CD4-positive, alpha-beta T cell treated with Interleukin-17A for 4 hours (primary cell): ENCODE measurements at regions not wholly inside any gene's neighbourhood (a gene's known extent, or its start where the extent isn't known, plus 50 kb on each side); places are given as distances from the start of the nearest gene placed in this dataset.
"Not testable (repeated sequence)": the region's sequence is repeated elsewhere in the genome, so short reads cannot be mapped to it uniquely, and the experiment has no call there.

Source experiments
- DNase-seq: peaks from one replicate; pipeline ENCODE4 v3.0.0-alpha.2; 2020; ENCODE audit warnings: mixed read lengths

- DNase-seq, result no peak
Measured at GRCh38 chr18:43751203-43751602, 473.9 kb upstream of the SYT4 start.

DNA sequence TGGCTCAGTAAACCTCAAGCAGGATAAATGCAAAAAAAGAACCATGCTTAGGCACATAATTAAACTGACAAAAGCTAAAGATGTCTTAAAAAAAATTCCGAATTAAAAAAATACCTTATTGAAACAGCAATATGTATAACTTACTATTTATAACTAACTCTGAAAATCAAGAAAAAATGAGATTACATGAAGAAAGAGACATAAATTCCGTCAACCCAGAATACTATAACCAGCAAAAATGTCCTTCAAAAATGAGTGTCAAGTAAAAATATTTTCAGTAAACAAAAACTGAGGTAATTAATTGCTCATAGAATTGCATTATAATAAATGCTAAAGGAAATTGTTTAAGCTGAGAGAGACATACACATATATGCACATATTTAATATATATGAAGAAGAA lies 474.5 kb upstream of the SYT4 start:
- no peak for DNase-seq

GRCh38 chr18:43757273-43757672 lies 480.0 kb upstream of the SYT4 start:
- DNase-seq, result no peak

DNA sequence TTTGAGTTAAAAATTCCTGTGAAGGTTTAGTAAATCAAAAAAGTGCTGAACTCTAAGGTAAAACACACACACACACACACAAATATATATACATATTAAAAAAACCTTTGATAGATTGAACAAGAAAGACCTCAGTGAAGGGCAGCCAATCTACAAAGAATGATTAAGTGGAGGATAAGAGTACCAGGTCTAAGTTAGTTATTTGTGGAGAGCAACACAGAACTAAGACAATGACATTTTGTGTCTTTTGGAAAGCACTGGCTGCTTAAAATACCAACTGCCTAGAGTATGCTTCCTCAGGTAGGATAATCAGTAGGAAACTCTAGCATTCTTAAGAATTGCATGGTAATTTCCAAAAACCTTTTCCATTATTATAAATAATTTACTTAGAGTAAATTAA lies 481.4 kb upstream of the SYT4 start:
- no peak for DNase-seq

DNA sequence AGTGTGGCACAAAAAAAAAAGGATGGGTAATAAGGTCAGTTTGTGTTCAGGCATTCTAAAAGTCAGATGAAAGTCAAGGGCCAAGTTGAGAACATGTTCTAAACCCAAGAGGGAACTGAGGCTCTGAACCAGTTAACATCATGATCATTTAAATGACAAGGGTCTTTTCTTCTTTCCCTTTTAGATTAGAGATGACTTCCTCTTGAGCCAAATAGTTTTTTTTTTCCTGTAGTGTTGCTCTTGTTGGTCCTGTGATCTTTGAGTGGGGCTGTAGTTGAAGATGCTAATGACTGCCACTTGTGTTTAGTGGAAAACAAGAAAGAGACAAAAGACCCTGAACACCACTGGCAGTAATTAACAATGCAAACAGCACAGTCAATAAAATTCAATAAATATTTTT lies 482.7 kb upstream of the SYT4 start:
- no peak for DNase-seq

DNA sequence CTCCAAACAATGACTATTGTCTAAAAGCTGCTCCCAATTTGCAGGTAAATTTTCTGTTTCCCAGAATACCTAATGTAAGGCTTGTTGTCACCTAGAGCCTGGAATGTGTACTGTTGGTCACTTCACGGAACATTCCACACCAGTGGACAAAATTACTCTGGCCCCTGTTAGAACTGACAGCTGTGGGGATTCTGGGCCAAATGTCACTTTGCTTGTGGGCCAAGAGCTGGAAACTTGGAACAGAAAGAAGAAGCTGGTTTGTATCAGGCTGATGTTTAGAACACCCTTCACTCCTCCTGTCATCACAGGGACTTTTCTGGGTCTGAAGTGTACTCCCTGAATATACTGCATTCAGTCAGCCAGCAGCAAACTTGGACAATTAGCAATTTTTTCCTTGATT lies 495.6 kb upstream of the SYT4 start:
- DNase-seq, result no peak

GRCh38 chr18:43774497-43774896 lies 497.2 kb upstream of the SYT4 start:
- DNase-seq, result no peak

GRCh38 chr18:43775591-43775990 lies 498.3 kb upstream of the SYT4 start:
- no peak for DNase-seq

GRCh38 chr18:43776997-43777396 lies 499.7 kb upstream of the SYT4 start:
- no peak for DNase-seq

GRCh38 chr18:43777636-43778304 lies 500.5 kb upstream of the SYT4 start:
- no peak for DNase-seq

- DNase-seq, result no peak
Measured at GRCh38 chr18:43780782-43781340, 503.6 kb upstream of the SYT4 start.

- no peak for DNase-seq
Measured at GRCh38 chr18:43785158-43785557, 507.9 kb upstream of the SYT4 start.

- DNase-seq, result no peak
Measured at GRCh38 chr18:43786893-43787292, 509.6 kb upstream of the SYT4 start.

GRCh38 chr18:43787721-43788120 lies 510.4 kb upstream of the SYT4 start:
- not testable (repeated sequence) for DNase-seq

DNA sequence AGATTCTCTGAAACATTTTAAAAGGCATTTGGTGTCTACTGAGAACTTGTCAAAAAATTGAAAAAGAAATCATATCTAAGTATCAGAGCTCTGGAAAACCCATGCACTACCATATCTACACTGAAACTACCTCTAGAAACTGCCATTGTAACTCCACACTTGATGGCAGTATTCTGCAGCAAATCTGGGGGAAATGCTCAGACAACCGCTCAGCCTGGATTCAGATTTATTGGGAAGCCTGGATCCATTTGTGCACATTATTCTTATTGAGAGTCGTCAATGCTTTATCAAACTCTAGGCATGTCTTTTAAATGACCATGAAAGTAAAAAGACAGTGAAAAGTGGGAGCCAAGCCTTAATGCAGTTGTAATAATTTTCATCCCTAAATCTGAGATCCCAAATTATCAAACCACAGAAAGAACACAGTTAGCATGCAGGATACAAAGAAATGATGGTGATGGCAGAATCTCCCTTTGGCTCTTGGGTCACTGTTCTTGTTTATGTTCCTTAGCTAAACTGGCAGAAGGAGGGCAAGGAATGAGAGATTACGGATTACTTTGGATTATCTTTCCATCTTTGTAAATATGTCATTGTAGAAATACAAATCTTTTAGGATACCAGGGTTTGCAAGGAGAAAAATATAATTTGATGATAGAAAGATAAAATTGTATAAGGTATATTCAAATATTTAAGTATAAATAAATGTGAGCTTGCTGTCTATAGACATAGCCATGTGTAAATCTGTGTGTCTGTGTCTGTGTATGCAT lies 512.1 kb upstream of the SYT4 start:
- DNase-seq, result no peak

GRCh38 chr18:43793910-43794309 lies 516.6 kb upstream of the SYT4 start:
- no peak for DNase-seq

DNA sequence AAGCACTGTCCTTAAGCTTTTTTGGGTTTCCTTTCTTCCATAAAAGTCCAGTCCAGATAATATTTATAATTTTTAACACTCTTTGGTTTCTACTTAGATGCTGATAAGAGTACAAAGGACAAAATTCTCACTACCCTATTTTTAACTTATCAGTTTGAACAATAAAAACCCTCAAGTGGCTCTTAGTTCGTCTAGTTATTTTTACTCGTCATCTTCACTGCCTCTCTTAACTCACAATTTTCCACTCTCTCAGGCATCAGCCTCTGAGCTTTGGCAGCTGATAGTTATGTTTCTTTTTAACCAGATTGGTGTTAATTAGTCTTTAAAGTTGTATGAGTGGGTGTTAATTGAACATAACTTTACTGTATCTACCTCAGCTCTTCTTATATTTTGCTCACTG lies 517.1 kb upstream of the SYT4 start:
- DNase-seq, result no peak

DNA sequence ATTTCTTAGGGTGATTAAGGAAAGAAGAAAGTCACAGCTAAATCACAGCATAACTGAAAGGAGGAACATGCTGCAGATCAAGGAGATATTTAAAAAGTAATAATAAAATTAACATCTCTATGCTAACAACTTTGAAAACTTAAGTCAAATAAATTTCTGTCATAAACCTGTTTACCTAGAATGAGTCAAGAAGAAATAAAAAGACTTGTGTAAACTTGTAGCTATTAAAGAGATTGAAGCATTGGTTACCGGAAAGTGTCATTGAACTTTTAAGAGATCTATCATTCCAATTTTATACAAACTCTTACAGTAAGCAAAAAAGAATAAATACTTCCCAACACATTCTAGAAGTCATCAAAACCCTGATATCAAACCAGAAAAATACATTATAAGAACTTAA lies 520.1 kb upstream of the SYT4 start:
- DNase-seq, result no peak

GRCh38 chr18:43800584-43800983 lies 523.3 kb upstream of the SYT4 start:
- DNase-seq, result no peak

- no peak for DNase-seq
Measured at GRCh38 chr18:43805646-43806194, 528.4 kb upstream of the SYT4 start.

GRCh38 chr18:43812627-43813026 lies 535.3 kb upstream of the SYT4 start:
- no peak for DNase-seq

DNA sequence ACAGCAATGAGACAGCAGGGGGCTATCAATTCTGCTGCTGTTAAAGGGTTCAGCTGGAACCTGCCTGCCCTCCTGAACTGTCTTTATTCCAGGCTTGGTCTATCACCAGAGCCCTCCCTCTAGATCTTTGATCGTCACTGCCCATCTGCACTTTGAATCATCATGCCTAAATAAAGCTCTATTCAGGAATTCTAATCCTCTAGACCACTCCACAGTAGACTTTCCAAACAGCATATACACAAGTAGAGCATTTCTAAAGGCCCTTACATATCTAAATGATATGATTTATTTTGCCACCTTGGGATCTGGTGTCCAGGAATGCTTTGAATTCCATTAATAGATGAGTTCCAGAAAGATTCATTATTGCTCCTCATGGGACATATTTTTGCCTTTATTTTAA lies 542.1 kb upstream of the SYT4 start:
- no peak for DNase-seq

DNA sequence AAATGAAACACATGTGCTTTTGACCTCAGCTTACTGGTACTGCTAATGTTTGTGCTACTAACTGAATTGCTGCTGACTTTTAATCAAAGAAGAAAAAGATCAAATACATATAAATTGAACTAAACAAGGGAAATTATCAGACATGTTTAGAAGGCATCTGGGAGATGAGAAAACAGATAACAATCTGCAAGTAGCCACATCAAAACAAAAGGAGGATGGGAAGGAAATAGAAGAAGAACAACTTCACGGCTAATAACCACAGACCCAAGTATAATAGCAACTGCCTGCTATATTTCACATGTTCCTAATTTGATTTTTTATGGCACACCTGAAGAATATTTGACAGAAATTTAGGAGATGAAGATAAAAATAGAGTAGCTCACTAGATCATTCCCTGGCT lies 542.6 kb upstream of the SYT4 start:
- no peak for DNase-seq

GRCh38 chr18:43825768-43826167 lies 548.5 kb upstream of the SYT4 start:
- DNase-seq, result no peak
